H1 (cell line): ENCODE measurements at regions not wholly inside any gene's neighbourhood (a gene's known extent, or its start where the extent isn't known, plus 50 kb on each side); places are given as distances from the start of the nearest gene placed in this dataset.

ENCODE experiments used
- SIN3A ChIP-seq, 2 experiments: IDR thresholded peaks in 1 of 2; conservative IDR thresholded peaks in 1 of 2; 2 replicates each; pipeline ENCODE4 v1.6.1; 2011 to 2012; ENCODE audit warnings: low read length in 2 of 2, improper control_type of control experiment in 1 of 2, low read depth in 1 of 2, mild to moderate bottlenecking in 1 of 2
- TF ChIP-seq, protein P1 (sequence below): IDR thresholded peaks from 2 replicates; pipeline ENCODE4 v1.6.1; 2012; ENCODE audit warnings: inconsistent platforms

DNA sequence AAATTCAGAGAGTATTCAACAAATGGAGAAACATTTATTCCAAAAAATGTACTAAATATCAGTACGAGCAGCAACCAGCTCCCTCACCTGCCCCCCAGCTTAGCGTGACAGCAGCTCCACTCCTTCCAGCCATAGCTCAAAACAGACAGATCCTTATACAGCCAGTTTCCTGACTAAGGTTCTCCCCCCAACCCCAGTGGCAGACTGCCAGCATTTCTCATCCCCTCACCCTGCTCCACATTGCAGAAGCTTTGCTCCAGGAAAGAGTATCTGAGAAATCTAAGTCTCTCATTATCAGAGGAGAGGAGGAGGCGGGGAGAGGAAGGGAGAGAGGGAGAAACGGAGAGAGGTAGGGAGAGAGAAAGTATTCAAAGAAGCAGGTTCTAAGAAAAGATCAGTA is 53.3 kb upstream of the PASD1 start (continued):
- TF ChIP-seq, protein P1, sequence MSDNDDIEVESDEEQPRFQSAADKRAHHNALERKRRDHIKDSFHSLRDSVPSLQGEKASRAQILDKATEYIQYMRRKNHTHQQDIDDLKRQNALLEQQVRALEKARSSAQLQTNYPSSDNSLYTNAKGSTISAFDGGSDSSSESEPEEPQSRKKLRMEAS: no peak
- no peak for TF ChIP-seq SIN3A (conservative IDR thresholded peaks at IDR 0.05 in 1 of 2, IDR thresholded peaks at IDR 0.05 in 1 of 2; ENCODE audit: low read depth in 1 of 2, low read length in 2 of 2)
